H9 (cell line): ENCODE measurements at regions not wholly inside any gene's neighbourhood (a gene's known extent, or its start where the extent isn't known, plus 50 kb on each side); places are given as distances from the start of the nearest gene placed in this dataset.

ENCODE experiments used
- DNase-seq: peaks from one replicate; pipeline ENCODE4 v3.0.0-alpha.2; 2017
- H2AFZ ChIP-seq: one replicate; pipeline ENCODE4 v1.6.1; 2013; ENCODE audit warnings: mild to moderate bottlenecking, low read length, control low read depth, moderate library complexity
- H2AK5ac ChIP-seq: 2 replicates; pipeline ENCODE4 v1.6.1; 2013; ENCODE audit warnings: low read length, control low read depth, mixed read lengths; ENCODE audit not compliant: insufficient read length
- H2BK120ac ChIP-seq: one replicate; pipeline ENCODE4 v1.6.1; 2013; ENCODE audit warnings: low read depth, mild to moderate bottlenecking, low read length, control low read depth, inconsistent platforms; ENCODE audit not compliant: poor library complexity, severe bottlenecking
- H2BK12ac ChIP-seq: 2 replicates; pipeline ENCODE4 v1.6.1; 2013; ENCODE audit warnings: low read length, control low read depth, mixed read lengths, low read depth; ENCODE audit not compliant: insufficient read length
- H2BK15ac ChIP-seq: 2 replicates; pipeline ENCODE4 v1.6.1; 2013; ENCODE audit warnings: low read depth, low read length, control low read depth
- H2BK20ac ChIP-seq: one replicate; pipeline ENCODE4 v1.6.1; 2013; ENCODE audit warnings: low read depth, mild to moderate bottlenecking, low read length, control low read depth, inconsistent platforms; ENCODE audit not compliant: poor library complexity, severe bottlenecking
- H2BK5ac ChIP-seq: 2 replicates; pipeline ENCODE4 v1.6.1; 2013; ENCODE audit warnings: low read length, control low read depth, mixed read lengths; ENCODE audit not compliant: insufficient read length
- H3K14ac ChIP-seq: 2 replicates; pipeline ENCODE4 v1.6.1; 2013; ENCODE audit warnings: low read length, control low read depth; ENCODE audit not compliant: insufficient read depth
- H3K18ac ChIP-seq: 2 replicates; pipeline ENCODE4 v1.6.1; 2013; ENCODE audit warnings: low read depth, mild to moderate bottlenecking, mixed read lengths, low read length, control low read depth; ENCODE audit not compliant: insufficient read length
- H3K23ac ChIP-seq: 2 replicates; pipeline ENCODE4 v1.6.1; 2013; ENCODE audit warnings: low read length, control low read depth, mixed read lengths, low read depth; ENCODE audit not compliant: insufficient read length
- H3K23me2 ChIP-seq: 2 replicates; pipeline ENCODE4 v1.6.1; 2013; ENCODE audit warnings: low read depth, mild to moderate bottlenecking, mixed read lengths, low read length, control low read depth; ENCODE audit not compliant: insufficient read length, poor library complexity, severe bottlenecking
- H3K27ac ChIP-seq: 2 replicates; pipeline ENCODE4 v1.5.1; 2013; ENCODE audit warnings: low read length, control low read depth, mixed read lengths, low read depth; ENCODE audit not compliant: insufficient read length
- H3K27me3 ChIP-seq: 2 replicates; pipeline ENCODE4 v1.6.1; 2013; ENCODE audit warnings: low read length, control low read depth, inconsistent platforms; ENCODE audit not compliant: insufficient read depth
- H3K4ac ChIP-seq: 2 replicates; pipeline ENCODE4 v1.6.1; 2013; ENCODE audit warnings: low read depth, mild to moderate bottlenecking, control low read depth, inconsistent platforms, low read length, moderate library complexity
- H3K4me1 ChIP-seq: 2 replicates; pipeline ENCODE4 v1.6.1; 2013; ENCODE audit warnings: low read length, control low read depth, inconsistent platforms; ENCODE audit not compliant: insufficient read depth
- H3K4me2 ChIP-seq: 2 replicates; pipeline ENCODE4 v1.6.1; 2013; ENCODE audit warnings: low read length, control low read depth, mixed read lengths; ENCODE audit not compliant: insufficient read length, insufficient read depth
- H3K56ac ChIP-seq: 2 replicates; pipeline ENCODE4 v1.6.1; 2013; ENCODE audit warnings: low read depth, mild to moderate bottlenecking, mixed read lengths, low read length, control low read depth; ENCODE audit not compliant: insufficient read length
- H3K79me1 ChIP-seq: 2 replicates; pipeline ENCODE4 v1.6.1; 2013; ENCODE audit warnings: low read depth, mild to moderate bottlenecking, moderate library complexity, low read length, control low read depth, inconsistent platforms; ENCODE audit not compliant: insufficient read depth, poor library complexity, severe bottlenecking
- H3K79me2 ChIP-seq: 2 replicates; pipeline ENCODE4 v1.6.1; 2013; ENCODE audit warnings: low read length, control low read depth, inconsistent platforms; ENCODE audit not compliant: insufficient read depth
- H3K9ac ChIP-seq: 2 replicates; pipeline ENCODE4 v1.6.1; 2013; ENCODE audit warnings: low read length, control low read depth, mixed read lengths; ENCODE audit not compliant: insufficient read length; ENCODE audit errors: extremely low read depth
- H3K9me3 ChIP-seq: one replicate; pipeline ENCODE4 v1.6.1; 2013; ENCODE audit warnings: low read depth, low read length, inconsistent platforms; ENCODE audit not compliant: control insufficient read depth
- H3T11ph ChIP-seq: one replicate; pipeline ENCODE4 v1.6.1; 2013; ENCODE audit warnings: mild to moderate bottlenecking, low read length, control low read depth, inconsistent platforms
- H4K20me1 ChIP-seq: one replicate; pipeline ENCODE4 v1.6.1; 2013; ENCODE audit not compliant: control insufficient read depth, insufficient read length, insufficient read depth
- H4K5ac ChIP-seq: 2 replicates; pipeline ENCODE4 v1.6.1; 2013; ENCODE audit warnings: low read depth, mild to moderate bottlenecking, mixed read lengths, low read length, control low read depth; ENCODE audit not compliant: insufficient read length
- H4K8ac ChIP-seq: replicated peaks from 2 replicates; pipeline ENCODE4 v1.6.1; 2013; ENCODE audit warnings: low read length, control low read depth, mixed read lengths, low read depth; ENCODE audit not compliant: insufficient read length
- H4K91ac ChIP-seq: 2 replicates; pipeline ENCODE4 v1.6.1; 2013; ENCODE audit warnings: low read depth, mild to moderate bottlenecking, moderate library complexity, mixed read lengths, low read length, control low read depth; ENCODE audit not compliant: insufficient read length
- H3K27ac Mint-ChIP-seq, 3 experiments: 2 replicates in 2 of 3; 3 replicates in 1 of 3; pipeline ENCODE4 v1.8.0; 2020 to 2021; ENCODE audit warnings: mixed read lengths in 3 of 3, mild to moderate bottlenecking in 1 of 3, moderate library complexity in 1 of 3
- H3K27me3 Mint-ChIP-seq: 2 replicates; pipeline ENCODE4 v1.8.0; 2021; ENCODE audit warnings: low read depth, mild to moderate bottlenecking, moderate library complexity, mixed read lengths
- H3K36me3 Mint-ChIP-seq, 3 experiments: 2 replicates in 2 of 3; 3 replicates in 1 of 3; pipeline ENCODE4 v1.8.0; 2020 to 2021; ENCODE audit warnings: low read depth in 3 of 3, mixed read lengths in 3 of 3; ENCODE audit not compliant: insufficient read depth in 1 of 3
- H3K4me1 Mint-ChIP-seq, 2 experiments: 2 replicates each; pipeline ENCODE4 v1.8.0; 2020; ENCODE audit warnings: mixed read lengths in 2 of 2
- H3K4me3 Mint-ChIP-seq, 2 experiments: 2 replicates in 1 of 2; 3 replicates in 1 of 2; pipeline ENCODE4 v1.8.0; 2020 to 2021; ENCODE audit warnings: mild to moderate bottlenecking in 2 of 2, mixed read lengths in 2 of 2, moderate library complexity in 1 of 2
- H3K9me3 Mint-ChIP-seq, 2 experiments: 2 replicates in 1 of 2; 3 replicates in 1 of 2; pipeline ENCODE4 v1.8.0; 2020; ENCODE audit warnings: mild to moderate bottlenecking in 2 of 2, mixed read lengths in 2 of 2, moderate library complexity in 1 of 2
- WGBS: extraction: QIAGEN DNeasy Blood & Tissue Kit; methylation state at CpG from one replicate; pipeline ENCODE4 v1.1.7; 2013; ENCODE audit warnings: missing lambda C conversion rate, low lambda C conversion rate, mixed read lengths; ENCODE audit not compliant: insufficient read length; ENCODE audit errors: extremely low coverage; 5-methylcytosine and 5-hydroxymethylcytosine counted together
- TF ChIP-seq, protein P1 (sequence below): fragments of 200-600 bp; sonication (generic); conservative IDR thresholded peaks from 3 replicates; pipeline ENCODE4 v1.8.0; 2021; ENCODE audit warnings: antibody characterized with exemption, mild to moderate bottlenecking

GRCh38 chr11:116199182-116199581 is 573.6 kb downstream of the BUD13 start:
- no peak overlapping the region for H4K5ac ChIP-seq
- H3K14ac ChIP-seq = no peak overlapping the region
- H3T11ph ChIP-seq = no peak overlapping the region
- H4K20me1 ChIP-seq = no peaks in the 10 kb centered on the region
- no peaks in the 10 kb centered on the region for H3K23me2 ChIP-seq
- H3K56ac ChIP-seq = no peak overlapping the region
- no peaks in the 10 kb centered on the region for H3K36me3 Mint-ChIP-seq
- no peaks in the 10 kb centered on the region for H3K27me3 ChIP-seq
- no peak for DNase-seq
- H4K91ac ChIP-seq = no peak overlapping the region
- no peak overlapping the region for H2BK20ac ChIP-seq
- peaks cover 25% of the 10 kb centered on the region for H3K27me3 Mint-ChIP-seq
- H3K27ac ChIP-seq = no peak overlapping the region
- H3K4me2 ChIP-seq = no peak overlapping the region
- no peak overlapping the region for H2BK120ac ChIP-seq
- no peak overlapping the region for H3K9ac ChIP-seq
- H3K9me3 Mint-ChIP-seq = no peaks in the 10 kb centered on the region
- no peak overlapping the region for H3K27ac Mint-ChIP-seq
- no peaks in the 10 kb centered on the region for H3K79me2 ChIP-seq
- H3K23ac ChIP-seq = no peak overlapping the region
- TF ChIP-seq, protein P1, sequence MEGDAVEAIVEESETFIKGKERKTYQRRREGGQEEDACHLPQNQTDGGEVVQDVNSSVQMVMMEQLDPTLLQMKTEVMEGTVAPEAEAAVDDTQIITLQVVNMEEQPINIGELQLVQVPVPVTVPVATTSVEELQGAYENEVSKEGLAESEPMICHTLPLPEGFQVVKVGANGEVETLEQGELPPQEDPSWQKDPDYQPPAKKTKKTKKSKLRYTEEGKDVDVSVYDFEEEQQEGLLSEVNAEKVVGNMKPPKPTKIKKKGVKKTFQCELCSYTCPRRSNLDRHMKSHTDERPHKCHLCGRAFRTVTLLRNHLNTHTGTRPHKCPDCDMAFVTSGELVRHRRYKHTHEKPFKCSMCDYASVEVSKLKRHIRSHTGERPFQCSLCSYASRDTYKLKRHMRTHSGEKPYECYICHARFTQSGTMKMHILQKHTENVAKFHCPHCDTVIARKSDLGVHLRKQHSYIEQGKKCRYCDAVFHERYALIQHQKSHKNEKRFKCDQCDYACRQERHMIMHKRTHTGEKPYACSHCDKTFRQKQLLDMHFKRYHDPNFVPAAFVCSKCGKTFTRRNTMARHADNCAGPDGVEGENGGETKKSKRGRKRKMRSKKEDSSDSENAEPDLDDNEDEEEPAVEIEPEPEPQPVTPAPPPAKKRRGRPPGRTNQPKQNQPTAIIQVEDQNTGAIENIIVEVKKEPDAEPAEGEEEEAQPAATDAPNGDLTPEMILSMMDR = no peak
- H3K4me1 Mint-ChIP-seq = peaks cover 7 to 16% of the 10 kb centered on the region in 2 experiments
- H3K79me1 ChIP-seq = no peaks in the 10 kb centered on the region
- WGBS = no CpG with 5 or more reads among the region's 10 CpGs
- no peaks in the 10 kb centered on the region for H3K9me3 ChIP-seq
- no peak overlapping the region for H2BK15ac ChIP-seq
- no peak overlapping the region for H2BK12ac ChIP-seq
- no peak overlapping the region for H4K8ac ChIP-seq
- no peak overlapping the region for H2AK5ac ChIP-seq
- no peak overlapping the region for H3K4me3 Mint-ChIP-seq
- no peak overlapping the region for H3K4ac ChIP-seq
- H2AFZ ChIP-seq = no peak overlapping the region
- H2BK5ac ChIP-seq = no peak overlapping the region
- no peaks in the 10 kb centered on the region; the same call in 1 of the 2 replicates for H3K4me1 ChIP-seq
- H3K18ac ChIP-seq = no peak overlapping the region
